HG02973 (cell line): ENCODE measurements at regions not wholly inside any gene's neighbourhood (a gene's known extent, or its start where the extent isn't known, plus 50 kb on each side); places are given as distances from the start of the nearest gene placed in this dataset.

Experiments used
- ATAC-seq: cut with Tn5 transposase; IDR thresholded peaks from one replicate; pipeline ENCODE4 v1.9.1; 2021; ENCODE audit warnings: moderate library complexity; ENCODE audit not compliant: unreplicated experiment

DNA sequence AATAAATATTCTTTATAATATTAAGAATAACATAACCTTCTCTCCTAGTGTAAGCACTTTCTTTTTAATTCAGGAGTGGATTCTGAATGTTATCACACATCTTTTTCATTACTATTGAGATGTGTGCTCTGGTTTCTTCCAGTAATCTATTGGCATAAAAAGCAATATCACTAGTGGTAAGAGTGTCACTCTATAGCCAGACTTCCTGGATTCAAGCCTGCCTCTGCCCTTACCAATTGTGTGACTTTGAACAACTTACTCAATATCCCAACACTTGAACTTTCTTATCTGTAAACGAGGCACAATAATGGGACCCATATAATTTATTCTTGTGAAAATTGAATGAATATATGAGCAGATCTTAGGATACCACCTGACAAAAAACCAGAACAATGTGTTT, 71.0 kb downstream of the SEM1 start:
- no peak for ATAC-seq

- no peak for ATAC-seq
Measured at GRCh38 chr7:96637522-96637921, 72.1 kb downstream of the SEM1 start.

DNA sequence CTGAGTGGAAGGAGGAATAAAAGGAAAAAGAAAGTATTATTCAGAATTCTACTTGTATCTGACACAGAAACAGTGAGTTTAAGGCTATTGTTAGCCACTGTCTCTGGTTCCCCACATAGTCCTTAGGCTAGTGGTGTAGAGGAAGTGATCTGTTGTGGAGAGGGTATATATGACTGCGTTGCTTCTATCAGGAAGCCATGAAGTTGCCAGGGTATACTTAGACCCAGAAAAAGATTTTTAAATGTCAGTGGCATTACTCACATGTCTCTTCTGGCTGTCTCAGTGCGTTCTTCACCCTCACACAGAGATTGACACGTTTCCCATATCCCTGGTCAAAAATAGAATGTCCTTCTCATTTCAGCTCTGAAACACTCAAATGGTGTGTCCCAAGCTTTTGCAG, 72.7 kb downstream of the SEM1 start:
- ATAC-seq: no peak

DNA sequence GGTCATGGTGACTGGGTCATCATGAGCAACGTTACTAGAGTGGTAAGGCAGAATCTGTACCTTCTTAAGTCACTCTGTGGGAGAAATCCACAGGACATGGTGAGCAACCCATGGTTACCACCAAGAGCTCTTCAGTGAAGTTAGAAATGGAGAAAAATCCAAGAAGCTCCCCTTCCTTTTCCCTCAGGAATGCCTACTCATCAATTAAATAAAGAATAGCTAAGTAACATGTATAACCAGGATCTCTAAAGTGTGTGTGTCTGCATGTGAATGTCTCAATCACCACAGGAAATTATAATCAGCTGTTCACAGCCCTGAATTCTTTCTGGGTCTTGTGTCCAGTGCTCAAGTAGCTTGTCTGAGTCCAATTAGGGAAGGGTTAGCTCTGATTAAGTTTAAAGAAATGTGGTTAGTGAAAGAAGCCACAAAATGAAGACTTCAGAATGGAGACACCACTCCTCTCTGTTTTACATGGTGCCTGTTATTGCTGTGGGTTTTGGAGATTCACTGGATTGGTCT, 73.2 kb downstream of the SEM1 start:
- no peak for ATAC-seq

GRCh38 chr7:96629884-96630283, 79.8 kb downstream of the SEM1 start:
- ATAC-seq: no peak

GRCh38 chr7:96624954-96625353, 84.7 kb downstream of the SEM1 start:
- ATAC-seq: no peak

DNA sequence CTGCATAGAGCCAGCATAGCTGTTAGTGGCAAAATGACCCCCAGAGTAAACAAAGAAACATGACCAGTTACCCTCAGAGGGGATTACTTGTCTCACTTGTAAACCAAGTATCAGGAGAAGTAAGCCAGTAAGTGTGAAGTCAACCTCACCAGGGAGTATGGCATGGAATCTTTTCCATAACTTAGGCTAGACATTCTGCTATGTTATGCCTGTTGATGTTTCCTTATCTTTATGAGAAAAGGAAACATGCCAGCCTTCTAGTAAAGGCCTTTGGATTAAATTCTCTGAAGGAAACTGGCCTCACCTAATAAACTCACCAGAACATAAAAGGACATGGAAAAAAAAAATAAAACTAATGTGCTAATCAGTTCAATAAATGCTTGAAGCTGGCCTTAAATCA, 87.7 kb downstream of the SEM1 start:
- ATAC-seq: no peak

DNA sequence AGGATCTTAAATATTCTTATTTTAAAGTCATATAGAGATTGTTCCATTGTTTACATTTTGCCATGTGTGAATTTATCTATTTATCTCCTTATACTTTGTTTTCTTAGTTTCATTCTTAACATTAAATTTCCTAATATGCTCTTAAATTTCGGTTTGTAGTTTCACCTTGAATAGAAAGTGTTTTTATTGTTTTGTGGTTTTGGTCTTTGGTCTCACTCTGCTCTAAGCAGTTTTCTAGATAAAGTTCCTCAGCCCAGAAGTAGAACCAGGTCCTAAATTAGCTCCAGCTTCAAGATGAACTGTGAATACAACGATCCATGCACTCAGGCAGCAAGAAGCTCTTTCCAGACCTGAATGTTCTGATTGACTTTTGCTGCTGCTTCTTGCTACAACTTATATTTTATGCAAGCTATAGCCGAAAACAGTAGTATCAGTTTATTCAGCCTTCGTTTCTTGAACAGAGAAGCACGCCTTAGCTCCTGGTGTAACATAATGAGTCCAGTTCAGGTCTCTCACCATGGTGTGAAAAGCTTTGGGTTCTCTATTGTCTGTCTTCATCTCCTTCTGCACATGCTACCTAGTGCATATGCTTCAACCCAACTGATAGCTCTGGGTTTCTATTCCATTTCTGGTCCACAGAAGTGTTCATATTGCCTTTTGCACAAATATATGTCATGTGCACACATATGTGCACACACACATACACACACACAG, 95.3 kb downstream of the SEM1 start:
- no peak for ATAC-seq

DNA sequence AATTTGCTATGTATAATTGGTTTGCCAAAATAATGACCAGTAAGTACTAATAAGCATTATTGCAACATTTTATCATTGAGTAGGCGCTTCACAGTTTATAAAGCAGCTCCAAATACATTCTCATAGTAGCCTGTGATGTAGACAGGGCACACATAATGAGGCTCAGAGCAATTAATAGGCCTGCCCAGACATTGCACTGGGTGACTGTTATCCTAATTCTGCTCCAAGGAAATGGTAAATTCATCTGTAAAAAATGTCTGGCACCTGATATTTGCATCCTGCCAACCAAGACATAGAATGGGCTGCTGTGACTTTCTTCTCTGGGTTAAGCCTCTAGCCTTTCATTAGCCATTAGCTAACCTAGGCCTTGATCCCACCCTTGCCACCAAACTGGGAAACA, 97.6 kb downstream of the SEM1 start:
- ATAC-seq: no peak

GRCh38 chr7:96605045-96605716, 104.5 kb downstream of the SEM1 start:
- no peak for ATAC-seq

DNA sequence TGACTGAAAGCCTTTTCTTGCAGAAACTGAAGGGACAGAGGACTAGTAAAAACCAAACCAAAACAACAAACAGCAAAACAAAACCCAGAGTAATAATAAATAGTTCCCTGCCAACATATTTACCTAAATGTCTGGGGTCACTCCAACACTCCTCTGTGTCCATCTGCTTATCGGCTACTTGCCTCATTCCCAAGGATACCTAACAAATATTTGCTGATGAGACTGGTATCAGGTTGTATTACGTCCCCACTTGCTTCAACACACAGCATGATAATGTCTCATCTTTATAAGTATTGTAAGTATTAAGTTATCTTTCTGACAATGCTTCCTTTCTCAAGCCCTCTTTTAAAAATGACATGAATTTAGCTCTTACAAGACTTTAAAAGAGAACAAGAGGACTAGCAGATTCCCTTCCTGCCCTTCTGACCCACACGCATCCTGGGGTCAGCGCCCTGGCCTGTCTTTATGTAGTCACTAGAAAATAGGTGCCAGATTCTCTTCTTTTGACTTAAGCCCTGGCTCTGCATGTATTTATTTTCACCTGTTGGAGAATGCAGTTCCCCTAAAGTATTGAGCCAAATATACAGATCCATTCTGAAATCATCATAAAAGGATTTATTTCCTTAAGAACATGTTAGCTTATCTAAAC, 110.2 kb downstream of the SEM1 start:
- ATAC-seq: no peak

DNA sequence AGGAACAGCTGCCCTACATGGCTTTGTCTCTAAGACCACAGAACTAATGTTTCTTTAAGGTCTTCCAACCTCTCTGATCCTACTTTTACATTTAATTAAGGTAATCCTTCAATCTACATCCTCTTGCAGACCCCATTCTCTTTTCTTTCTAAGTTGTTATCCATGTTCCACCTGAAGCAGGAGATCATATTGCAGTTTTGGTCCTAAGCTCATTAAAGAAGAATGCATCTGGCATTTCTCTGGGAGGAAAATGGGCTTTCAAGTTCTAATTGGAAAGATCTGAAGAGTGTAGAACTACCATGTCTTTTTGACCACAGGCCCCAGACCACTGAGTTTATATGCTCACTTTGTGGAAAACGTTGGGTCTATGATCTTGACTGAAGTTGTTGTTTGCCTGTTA, 111.2 kb downstream of the SEM1 start:
- no peak for ATAC-seq

GRCh38 chr7:96596120-96596826, 113.4 kb downstream of the SEM1 start:
- ATAC-seq: no peak

DNA sequence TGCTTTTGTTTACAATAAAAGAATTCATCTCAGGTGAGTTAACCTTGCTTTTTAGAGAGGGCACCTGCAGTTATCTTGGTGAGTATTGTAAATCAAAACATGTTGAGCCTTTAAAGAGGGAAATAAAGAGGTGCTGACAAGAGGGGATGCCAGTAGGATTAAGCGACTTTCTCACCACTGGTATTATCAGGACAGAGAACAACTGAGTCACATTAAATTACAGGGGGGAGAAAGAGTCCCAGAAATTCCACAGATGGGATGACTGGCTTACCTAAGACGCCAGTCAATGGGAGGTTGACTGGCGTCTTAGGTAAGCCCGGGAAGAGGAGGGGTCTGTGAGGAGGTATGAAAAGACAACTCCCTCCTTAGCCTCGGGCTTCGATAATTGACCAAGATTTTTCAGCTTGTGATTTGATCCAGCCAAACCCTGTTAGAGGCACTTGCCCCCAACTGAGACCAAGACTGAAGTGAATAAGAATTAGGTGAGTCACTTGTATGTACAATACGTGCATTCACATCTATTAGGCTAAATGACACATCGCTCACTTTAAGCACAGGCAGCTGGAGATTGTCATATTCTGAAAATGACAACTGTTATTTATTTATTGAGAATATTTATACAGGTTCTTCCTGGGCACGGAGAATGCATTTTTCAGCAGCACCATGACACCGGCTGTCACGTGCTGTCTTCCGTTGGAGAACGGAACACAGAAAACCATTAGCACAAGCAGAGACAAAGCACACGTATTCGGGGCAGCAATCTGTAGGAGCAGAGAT, 117.6 kb downstream of the SEM1 start:
- ATAC-seq: no peak

GRCh38 chr7:96591159-96591899, 118.3 kb downstream of the SEM1 start:
- ATAC-seq: no peak

GRCh38 chr7:96589038-96589437, 120.6 kb downstream of the SEM1 start:
- no peak for ATAC-seq

DNA sequence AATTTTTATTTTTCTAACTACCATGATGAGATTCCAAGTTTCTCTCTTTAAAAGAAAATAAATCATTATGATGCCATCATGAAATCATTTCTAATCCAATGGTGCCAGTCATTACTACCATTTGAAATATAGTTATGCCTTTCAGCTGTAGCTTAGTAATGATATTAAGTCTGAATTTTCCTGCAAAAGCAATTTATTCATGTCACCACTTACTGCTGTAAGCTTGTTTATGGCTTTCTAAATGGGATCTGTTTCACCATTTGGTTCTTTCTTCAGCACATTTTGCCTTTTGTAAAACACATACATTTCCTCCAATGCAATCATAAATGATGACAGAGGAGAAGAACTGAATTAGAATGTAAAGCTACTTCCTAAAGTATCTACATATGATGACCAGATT, 130.5 kb downstream of the SEM1 start:
- ATAC-seq: no peak

DNA sequence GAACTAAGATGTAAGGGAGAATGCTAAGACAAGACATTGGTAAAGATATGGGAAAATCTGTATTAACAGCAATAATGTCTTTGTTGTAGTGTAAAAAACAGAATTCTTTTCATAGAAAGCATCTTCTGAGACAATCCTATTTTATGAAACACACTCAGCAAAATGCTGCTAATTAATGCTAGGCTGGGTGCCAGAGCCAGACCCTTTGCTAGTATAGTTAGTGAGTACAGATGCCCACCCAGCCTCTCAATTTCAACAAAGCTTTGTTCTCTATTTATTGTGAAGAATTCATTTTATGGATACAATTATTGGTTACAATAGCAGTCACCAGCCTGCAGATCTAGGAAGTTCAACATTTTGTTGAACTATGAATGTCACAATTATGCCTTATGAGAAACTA, 131.0 kb downstream of the SEM1 start:
- ATAC-seq: no peak

GRCh38 chr7:96563409-96563808, 146.2 kb downstream of the SEM1 start:
- no peak for ATAC-seq

DNA sequence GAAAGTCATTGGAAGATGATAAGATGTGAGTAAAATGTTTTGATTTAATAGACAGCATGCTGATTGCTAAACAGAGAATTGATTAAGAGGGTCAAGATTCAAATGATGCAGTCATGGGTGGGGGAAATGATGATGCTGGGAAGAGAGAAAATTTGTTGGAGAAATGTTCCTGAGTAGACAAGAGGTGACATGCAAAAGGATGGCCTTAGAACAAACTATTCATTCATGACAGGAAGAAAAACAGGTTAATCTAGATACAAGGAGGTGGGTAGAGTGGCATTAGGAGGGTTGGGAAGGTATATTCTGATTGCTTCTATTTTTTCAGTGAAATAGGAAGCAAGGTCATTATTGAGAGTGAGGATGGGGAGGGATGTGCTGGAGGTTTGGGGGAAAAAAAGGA, 146.7 kb downstream of the SEM1 start:
- no peak for ATAC-seq
